ENCODE measurements at regions not wholly inside any gene's neighbourhood (a gene's known extent, or its start where the extent isn't known, plus 50 kb on each side); places are given as distances from the start of the nearest gene placed in this dataset.
A peak's percentile ranks its signal among the peaks of the same experiment; 100 is the strongest.

- no peaks in the 10 kb centered on the region for H3K9me3 ChIP-seq (ENCODE audit: control insufficient read depth, low read depth, low read length)
- no peaks in the 10 kb centered on the region for H3K79me1 ChIP-seq (ENCODE audit: insufficient read depth, low read depth, low read length, poor library complexity, severe bottlenecking)
- Mint-ChIP-seq H3K27me3 (ENCODE audit: low read depth) (no peaks in the 10 kb centered on the region), H3K27ac (no peak overlapping the region), H3K4me1 (peaks cover 3 to 8% of the 10 kb centered on the region in 2 experiments; a peak in 3 of 4 replicates), H3K9me3 (peaks cover 0 to 12% of the 10 kb centered on the region in 2 experiments; a peak in 4 of 5 replicates), H3K36me3 (ENCODE audit: insufficient read depth in 1 of 3, low read depth in 3 of 3) (peaks cover 0 to 2% (median 0%) of the 10 kb centered on the region in 3 experiments; a peak in 3 of 7 replicates), H3K4me3 (no peak overlapping the region)
- no peak overlapping the region for H3K4me2 ChIP-seq (ENCODE audit: insufficient read depth, insufficient read length, low read length)
- no peaks in the 10 kb centered on the region for H3K23me2 ChIP-seq (ENCODE audit: insufficient read length, low read depth, low read length, poor library complexity, severe bottlenecking)
- no CpG with 5 or more reads among the region's 1 CpG for WGBS (ENCODE audit: extremely low coverage, insufficient read length, low lambda C conversion rate)
- no peak overlapping the region for H3K4ac ChIP-seq (ENCODE audit: low read depth, low read length)
- peak; percentile 95 for TF ChIP-seq CTCF (conservative IDR thresholded peaks at IDR 0.05)
- peak; percentile 50 for DNase-seq
- H3K4me1 ChIP-seq (ENCODE audit: insufficient read depth, low read length), result peaks cover 3% of the 10 kb centered on the region; the same call in 1 of the 2 replicates
- H3K79me2 ChIP-seq (ENCODE audit: insufficient read depth, low read length), result no peaks in the 10 kb centered on the region
- H3K18ac ChIP-seq (ENCODE audit: insufficient read length, low read depth, low read length), result no peak overlapping the region
- H3K9ac ChIP-seq (ENCODE audit: extremely low read depth, insufficient read length, low read length), result no peak overlapping the region
- no peak overlapping the region for H2BK15ac ChIP-seq (ENCODE audit: low read depth, low read length)
- no peak overlapping the region for H4K8ac ChIP-seq (replicated peaks; ENCODE audit: insufficient read length, low read depth, low read length)
- H3K14ac ChIP-seq (ENCODE audit: insufficient read depth, low read length), result no peak overlapping the region
- H2AFZ ChIP-seq (ENCODE audit: low read length), result no peak overlapping the region
- H3K27me3 ChIP-seq (ENCODE audit: insufficient read depth, low read length), result no peaks in the 10 kb centered on the region
- no peak overlapping the region for H2AK5ac ChIP-seq (ENCODE audit: insufficient read length, low read length)
- H4K5ac ChIP-seq (ENCODE audit: insufficient read length, low read depth, low read length), result no peak overlapping the region
- H4K91ac ChIP-seq (ENCODE audit: insufficient read length, low read depth, low read length), result no peak overlapping the region
- H3K56ac ChIP-seq (ENCODE audit: insufficient read length, low read depth, low read length), result no peak overlapping the region
- H2BK5ac ChIP-seq (ENCODE audit: insufficient read length, low read length), result no peak overlapping the region
- H2BK12ac ChIP-seq (ENCODE audit: insufficient read length, low read depth, low read length), result no peak overlapping the region
- H3T11ph ChIP-seq (ENCODE audit: low read length), result no peak overlapping the region
- no peak overlapping the region for H3K23ac ChIP-seq (ENCODE audit: insufficient read length, low read depth, low read length)
- no peaks in the 10 kb centered on the region for H4K20me1 ChIP-seq (ENCODE audit: control insufficient read depth, insufficient read depth, insufficient read length)
- H2BK20ac ChIP-seq (ENCODE audit: low read depth, low read length, poor library complexity, severe bottlenecking), result no peak overlapping the region
- H2BK120ac ChIP-seq (ENCODE audit: low read depth, low read length, poor library complexity, severe bottlenecking), result no peak overlapping the region
- no peak overlapping the region for H3K27ac ChIP-seq (ENCODE audit: insufficient read length, low read depth, low read length)
Observed at GRCh38 chr18:27599202-27599829, 414.2 kb upstream of the CHST9 start.
